DND-41 (cell line): ENCODE measurements at regions not wholly inside any gene's neighbourhood (a gene's known extent, or its start where the extent isn't known, plus 50 kb on each side); places are given as distances from the start of the nearest gene placed in this dataset.

Experiments used
- ATAC-seq: fragments of 200-7000 bp; cut with Tn5 transposase; 3 replicates; pipeline ENCODE4 v1.9.1; 2021; ENCODE audit warnings: low read depth; ENCODE audit not compliant: insufficient read depth
- DNase-seq: peaks from one replicate; pipeline ENCODE4 v3.0.0-alpha.2; 2020
- H2AFZ ChIP-seq: 2 replicates; pipeline ENCODE4 v1.6.0; 2012; ENCODE audit warnings: low read depth, low read length
- H3K27ac ChIP-seq: 2 replicates; pipeline ENCODE4 v1.5.1; 2012; ENCODE audit warnings: low read length, inconsistent platforms
- H3K27me3 ChIP-seq: fragments of 200-600 bp; sonication (generic); 2 replicates; pipeline ENCODE4 v1.6.0; 2012; ENCODE audit warnings: low read length, mild to moderate bottlenecking, inconsistent platforms; ENCODE audit not compliant: insufficient read depth, poor library complexity
- H3K36me3 ChIP-seq: 2 replicates; pipeline ENCODE4 v1.5.1; 2012; ENCODE audit warnings: low read length, inconsistent platforms; ENCODE audit not compliant: insufficient read depth
- H3K4me1 ChIP-seq: 2 replicates; pipeline ENCODE4 v1.5.1; 2012; ENCODE audit warnings: mild to moderate bottlenecking, low read length; ENCODE audit not compliant: insufficient read depth
- H3K4me2 ChIP-seq: 2 replicates; pipeline ENCODE4 v1.6.0; 2012; ENCODE audit warnings: mild to moderate bottlenecking, moderate library complexity, low read length, inconsistent platforms; ENCODE audit not compliant: insufficient read depth
- H3K4me3 ChIP-seq, 2 experiments: fragments of 200-600 bp in 1 of 2; shearing (Covaris generic) in 1 of 2; 2 replicates each; pipeline ENCODE4 v1.5.1; 2012 to 2016; ENCODE audit warnings: inconsistent platforms in 2 of 2, low read length in 2 of 2, mild to moderate bottlenecking in 2 of 2, low read depth in 1 of 2, moderate library complexity in 1 of 2
- H3K79me2 ChIP-seq: 2 replicates; pipeline ENCODE4 v1.6.0; 2012; ENCODE audit warnings: low read length, inconsistent platforms; ENCODE audit not compliant: insufficient read depth
- H3K9ac ChIP-seq: 2 replicates; pipeline ENCODE4 v1.6.0; 2012; ENCODE audit warnings: low read depth, mild to moderate bottlenecking, inconsistent platforms, low read length, moderate library complexity
- H3K9me3 ChIP-seq: 2 replicates; pipeline ENCODE4 v1.5.1; 2012; ENCODE audit warnings: low read length, moderate library complexity, mild to moderate bottlenecking, inconsistent platforms; ENCODE audit not compliant: insufficient read depth, severe bottlenecking
- H4K20me1 ChIP-seq: 2 replicates; pipeline ENCODE4 v1.6.0; 2012; ENCODE audit warnings: low read length; ENCODE audit not compliant: insufficient read depth
- EZH2 ChIP-seq: IDR thresholded peaks from 3 replicates; pipeline ENCODE4 v1.6.1; 2012; ENCODE audit warnings: borderline replicate concordance, low read depth, mild to moderate bottlenecking, moderate library complexity, low read length, inconsistent platforms; ENCODE audit not compliant: severe bottlenecking
- TF ChIP-seq, protein P1 (sequence below): IDR thresholded peaks from 2 replicates; pipeline ENCODE4 v1.5.1; 2012; ENCODE audit warnings: borderline replicate concordance, low read length, moderate library complexity, mild to moderate bottlenecking; ENCODE audit not compliant: poor library complexity, severe bottlenecking; ENCODE audit errors: extremely low read depth

DNA sequence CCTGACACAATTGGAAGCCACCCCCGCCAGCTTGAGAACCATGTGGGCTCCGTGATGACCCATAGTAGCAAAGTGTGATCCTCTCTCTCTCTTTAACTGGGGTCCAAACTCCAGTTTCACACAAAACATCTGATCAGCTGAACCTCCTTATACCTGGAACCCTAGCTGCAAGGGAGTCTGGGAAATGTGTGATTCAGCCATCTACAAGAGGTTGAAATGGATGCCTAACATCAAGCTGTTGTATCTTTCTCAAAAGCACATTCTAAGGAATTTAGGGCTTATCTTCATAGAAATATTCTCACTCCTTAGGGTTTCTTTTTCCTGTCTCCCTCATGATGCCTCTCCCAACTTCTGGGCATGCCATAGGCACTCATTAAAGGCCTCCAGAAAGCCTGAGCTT, 126.0 kb downstream of the BCOR start:
- Histone ChIP-seq H3K4me1 (peaks cover 7% of the 10 kb centered on the region), H2AFZ (no peak overlapping the region), H3K4me2 (no peak overlapping the region), H3K36me3 (no peaks in the 10 kb centered on the region), H3K9me3 (peaks cover 3% of the 10 kb centered on the region), H3K4me3 (no peak overlapping the region), H3K27me3 (no peaks in the 10 kb centered on the region), H3K27ac (no peak overlapping the region), H3K79me2 (no peaks in the 10 kb centered on the region), H3K9ac (no peak overlapping the region), H4K20me1 (no peaks in the 10 kb centered on the region)
- DNase-seq (no peak), ATAC-seq (no peak)
- TF ChIP-seq, protein P1, sequence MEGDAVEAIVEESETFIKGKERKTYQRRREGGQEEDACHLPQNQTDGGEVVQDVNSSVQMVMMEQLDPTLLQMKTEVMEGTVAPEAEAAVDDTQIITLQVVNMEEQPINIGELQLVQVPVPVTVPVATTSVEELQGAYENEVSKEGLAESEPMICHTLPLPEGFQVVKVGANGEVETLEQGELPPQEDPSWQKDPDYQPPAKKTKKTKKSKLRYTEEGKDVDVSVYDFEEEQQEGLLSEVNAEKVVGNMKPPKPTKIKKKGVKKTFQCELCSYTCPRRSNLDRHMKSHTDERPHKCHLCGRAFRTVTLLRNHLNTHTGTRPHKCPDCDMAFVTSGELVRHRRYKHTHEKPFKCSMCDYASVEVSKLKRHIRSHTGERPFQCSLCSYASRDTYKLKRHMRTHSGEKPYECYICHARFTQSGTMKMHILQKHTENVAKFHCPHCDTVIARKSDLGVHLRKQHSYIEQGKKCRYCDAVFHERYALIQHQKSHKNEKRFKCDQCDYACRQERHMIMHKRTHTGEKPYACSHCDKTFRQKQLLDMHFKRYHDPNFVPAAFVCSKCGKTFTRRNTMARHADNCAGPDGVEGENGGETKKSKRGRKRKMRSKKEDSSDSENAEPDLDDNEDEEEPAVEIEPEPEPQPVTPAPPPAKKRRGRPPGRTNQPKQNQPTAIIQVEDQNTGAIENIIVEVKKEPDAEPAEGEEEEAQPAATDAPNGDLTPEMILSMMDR = no peak
- TF ChIP-seq EZH2 = no peak

DNA sequence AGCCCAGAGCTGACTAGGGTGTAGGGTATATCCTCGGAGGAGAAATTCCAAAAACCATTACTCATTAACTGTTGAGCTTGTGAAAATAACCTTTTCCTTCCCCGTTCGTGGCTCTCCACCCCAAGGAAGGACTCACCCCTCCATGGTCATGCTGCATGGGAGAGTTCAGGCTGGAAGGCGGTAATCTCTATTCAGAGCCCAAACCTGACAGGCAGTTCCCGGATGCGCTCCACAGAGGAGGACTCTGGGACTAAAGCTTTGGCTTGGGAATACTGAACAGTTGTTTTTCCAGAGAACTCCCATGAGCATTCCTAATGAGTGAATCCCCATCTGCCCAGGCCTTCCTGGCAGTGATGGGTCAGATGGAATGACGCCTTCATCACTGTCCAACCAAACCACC, 125.4 kb downstream of the BCOR start:
- DNase-seq = no peak
- no peaks in the 10 kb centered on the region for H3K27me3 ChIP-seq
- TF ChIP-seq, protein P1 = no peak
- no peak for TF ChIP-seq EZH2

DNA sequence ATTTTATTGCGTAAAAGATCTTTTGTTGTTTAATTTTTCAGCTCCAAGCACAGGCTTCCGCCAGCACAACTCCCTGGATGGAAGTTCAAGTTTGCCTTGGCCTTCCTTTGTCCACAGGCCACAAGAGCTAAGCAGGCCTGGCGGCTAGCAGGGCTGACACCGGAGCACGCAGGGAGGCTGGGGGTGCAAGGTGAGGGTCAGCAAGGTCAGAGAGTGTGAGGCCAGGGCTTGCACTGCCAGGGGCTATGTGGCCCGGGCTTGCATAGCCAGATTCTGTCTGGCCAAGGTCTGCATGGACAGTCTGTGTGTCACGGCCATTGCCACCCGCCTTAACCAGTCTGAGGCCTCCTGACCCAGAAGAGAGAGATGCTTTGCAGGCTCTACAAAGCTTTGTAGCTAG, 123.9 kb downstream of the BCOR start:
- Histone ChIP-seq H3K79me2 (no peaks in the 10 kb centered on the region), H3K36me3 (no peaks in the 10 kb centered on the region), H2AFZ (no peak overlapping the region), H3K9ac (no peak overlapping the region), H3K9me3 (peaks cover 3% of the 10 kb centered on the region), H3K4me1 (peaks cover 7% of the 10 kb centered on the region), H3K27ac (no peak overlapping the region), H3K27me3 (no peaks in the 10 kb centered on the region), H4K20me1 (no peaks in the 10 kb centered on the region), H3K4me3 (no peak overlapping the region), H3K4me2 (no peak overlapping the region)
- ATAC-seq (no peak), DNase-seq (no peak)
- TF ChIP-seq, protein P1 = no peak
- TF ChIP-seq EZH2 = no peak

More for the DNA sequence above, 125.4 kb downstream of the BCOR start:
- H2AFZ ChIP-seq = no peak overlapping the region
- no peak overlapping the region for H3K27ac ChIP-seq
- no peak overlapping the region for H3K9ac ChIP-seq
- no peaks in the 10 kb centered on the region for H3K79me2 ChIP-seq
- ATAC-seq = no peak
- H3K36me3 ChIP-seq = no peaks in the 10 kb centered on the region
- no peak overlapping the region for H3K4me3 ChIP-seq
- H3K9me3 ChIP-seq = peaks cover 3% of the 10 kb centered on the region
- no peaks in the 10 kb centered on the region for H4K20me1 ChIP-seq
- no peak overlapping the region for H3K4me2 ChIP-seq
- peaks cover 7% of the 10 kb centered on the region for H3K4me1 ChIP-seq

DNA sequence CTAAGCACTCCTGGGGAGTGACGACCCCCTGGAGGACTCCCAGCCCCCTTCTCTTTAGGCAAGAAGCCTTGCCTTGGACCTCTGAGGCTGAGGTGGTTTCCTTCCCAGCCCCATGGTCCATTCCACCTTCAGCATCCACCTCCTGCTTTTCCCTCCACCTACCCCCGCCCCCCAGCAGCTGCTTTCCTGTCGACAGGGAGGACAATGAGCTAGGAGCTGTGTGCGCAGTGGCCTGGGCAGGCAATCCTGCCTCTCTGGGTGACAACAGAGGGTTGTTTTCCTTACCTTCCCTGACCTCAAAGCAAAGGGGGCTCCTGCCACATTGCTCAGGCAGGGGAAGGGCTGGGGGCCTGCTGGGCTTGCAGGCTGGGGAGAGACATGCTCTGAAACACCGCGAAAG, 123.5 kb downstream of the BCOR start:
- no peaks in the 10 kb centered on the region for H3K79me2 ChIP-seq
- no peak overlapping the region for H2AFZ ChIP-seq
- no peak overlapping the region for H3K4me3 ChIP-seq
- no peak overlapping the region for H3K27ac ChIP-seq
- no peak for TF ChIP-seq EZH2
- TF ChIP-seq, protein P1 = no peak
- no peak overlapping the region for H3K4me2 ChIP-seq
- no peaks in the 10 kb centered on the region for H3K27me3 ChIP-seq
- H4K20me1 ChIP-seq = no peaks in the 10 kb centered on the region
- ATAC-seq (no peak), DNase-seq (no peak)
- peaks cover 7% of the 10 kb centered on the region for H3K4me1 ChIP-seq
- H3K9me3 ChIP-seq = peaks cover 3% of the 10 kb centered on the region
- no peaks in the 10 kb centered on the region for H3K36me3 ChIP-seq
- no peak overlapping the region for H3K9ac ChIP-seq
